ENCODE measurements at regions not wholly inside any gene's neighbourhood (a gene's known extent, or its start where the extent isn't known, plus 50 kb on each side); places are given as distances from the start of the nearest gene placed in this dataset.

DNA sequence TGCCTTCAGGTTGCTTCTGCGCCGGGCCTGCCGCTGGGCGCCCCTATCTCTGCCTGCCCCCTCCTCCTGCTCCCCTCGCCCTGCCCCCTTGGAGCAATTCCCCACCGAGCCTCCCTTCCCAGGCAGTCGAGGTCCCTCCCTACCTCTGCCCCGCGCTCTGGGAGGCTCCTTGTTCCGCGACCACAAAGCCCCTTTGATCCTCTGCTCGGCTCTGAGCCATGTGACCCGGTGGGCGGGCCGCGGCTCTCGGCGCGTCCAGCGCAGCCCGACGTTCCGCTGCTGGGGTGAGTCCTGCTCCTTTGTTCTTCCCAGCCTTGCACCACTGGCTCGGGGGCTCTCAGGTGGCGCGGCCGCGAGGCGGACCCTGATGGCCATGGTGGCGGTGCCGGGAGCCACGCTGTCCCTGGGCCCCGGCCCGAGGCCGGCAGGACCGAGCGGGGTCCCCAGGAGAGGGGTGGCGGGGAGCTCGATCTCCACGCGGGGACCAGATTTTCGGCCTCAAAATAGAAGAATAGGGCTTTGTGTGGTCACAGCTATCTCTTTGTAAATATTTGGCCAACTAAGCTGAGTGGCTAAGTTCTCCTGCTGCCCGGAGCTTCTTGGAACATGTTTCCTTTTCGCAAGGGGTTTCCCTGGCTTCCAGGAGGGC is 310.6 kb downstream of the SEC14L1 start (continued):
- TF ChIP-seq, protein P1, sequence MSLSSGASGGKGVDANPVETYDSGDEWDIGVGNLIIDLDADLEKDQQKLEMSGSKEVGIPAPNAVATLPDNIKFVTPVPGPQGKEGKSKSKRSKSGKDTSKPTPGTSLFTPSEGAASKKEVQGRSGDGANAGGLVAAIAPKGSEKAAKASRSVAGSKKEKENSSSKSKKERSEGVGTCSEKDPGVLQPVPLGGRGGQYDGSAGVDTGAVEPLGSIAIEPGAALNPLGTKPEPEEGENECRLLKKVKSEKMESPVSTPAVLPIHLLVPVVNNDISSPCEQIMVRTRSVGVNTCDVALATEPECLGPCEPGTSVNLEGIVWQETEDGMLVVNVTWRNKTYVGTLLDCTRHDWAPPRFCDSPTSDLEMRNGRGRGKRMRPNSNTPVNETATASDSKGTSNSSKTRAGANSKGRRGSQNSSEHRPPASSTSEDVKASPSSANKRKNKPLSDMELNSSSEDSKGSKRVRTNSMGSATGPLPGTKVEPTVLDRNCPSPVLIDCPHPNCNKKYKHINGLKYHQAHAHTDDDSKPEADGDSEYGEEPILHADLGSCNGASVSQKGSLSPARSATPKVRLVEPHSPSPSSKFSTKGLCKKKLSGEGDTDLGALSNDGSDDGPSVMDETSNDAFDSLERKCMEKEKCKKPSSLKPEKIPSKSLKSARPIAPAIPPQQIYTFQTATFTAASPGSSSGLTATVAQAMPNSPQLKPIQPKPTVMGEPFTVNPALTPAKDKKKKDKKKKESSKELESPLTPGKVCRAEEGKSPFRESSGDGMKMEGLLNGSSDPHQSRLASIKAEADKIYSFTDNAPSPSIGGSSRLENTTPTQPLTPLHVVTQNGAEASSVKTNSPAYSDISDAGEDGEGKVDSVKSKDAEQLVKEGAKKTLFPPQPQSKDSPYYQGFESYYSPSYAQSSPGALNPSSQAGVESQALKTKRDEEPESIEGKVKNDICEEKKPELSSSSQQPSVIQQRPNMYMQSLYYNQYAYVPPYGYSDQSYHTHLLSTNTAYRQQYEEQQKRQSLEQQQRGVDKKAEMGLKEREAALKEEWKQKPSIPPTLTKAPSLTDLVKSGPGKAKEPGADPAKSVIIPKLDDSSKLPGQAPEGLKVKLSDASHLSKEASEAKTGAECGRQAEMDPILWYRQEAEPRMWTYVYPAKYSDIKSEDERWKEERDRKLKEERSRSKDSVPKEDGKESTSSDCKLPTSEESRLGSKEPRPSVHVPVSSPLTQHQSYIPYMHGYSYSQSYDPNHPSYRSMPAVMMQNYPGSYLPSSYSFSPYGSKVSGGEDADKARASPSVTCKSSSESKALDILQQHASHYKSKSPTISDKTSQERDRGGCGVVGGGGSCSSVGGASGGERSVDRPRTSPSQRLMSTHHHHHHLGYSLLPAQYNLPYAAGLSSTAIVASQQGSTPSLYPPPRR (CRISPR knock-in tag; IDR thresholded peaks at IDR 0.05; ENCODE audit: borderline replicate concordance) = peak; percentile 78
- TF ChIP-seq, protein P2, sequence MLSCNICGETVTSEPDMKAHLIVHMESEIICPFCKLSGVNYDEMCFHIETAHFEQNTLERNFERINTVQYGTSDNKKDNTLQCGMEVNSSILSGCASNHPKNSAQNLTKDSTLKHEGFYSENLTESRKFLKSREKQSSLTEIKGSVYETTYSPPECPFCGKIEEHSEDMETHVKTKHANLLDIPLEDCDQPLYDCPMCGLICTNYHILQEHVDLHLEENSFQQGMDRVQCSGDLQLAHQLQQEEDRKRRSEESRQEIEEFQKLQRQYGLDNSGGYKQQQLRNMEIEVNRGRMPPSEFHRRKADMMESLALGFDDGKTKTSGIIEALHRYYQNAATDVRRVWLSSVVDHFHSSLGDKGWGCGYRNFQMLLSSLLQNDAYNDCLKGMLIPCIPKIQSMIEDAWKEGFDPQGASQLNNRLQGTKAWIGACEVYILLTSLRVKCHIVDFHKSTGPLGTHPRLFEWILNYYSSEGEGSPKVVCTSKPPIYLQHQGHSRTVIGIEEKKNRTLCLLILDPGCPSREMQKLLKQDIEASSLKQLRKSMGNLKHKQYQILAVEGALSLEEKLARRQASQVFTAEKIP (CRISPR knock-in tag; IDR thresholded peaks at IDR 0.05; ENCODE audit: borderline replicate concordance) = no peak
- TF ChIP-seq ZNF343 (CRISPR knock-in tag; IDR thresholded peaks at IDR 0.05) (peak; percentile 38; the same call in 1 of the 2 replicates), PHF5A (CRISPR knock-in tag; IDR thresholded peaks at IDR 0.05; ENCODE audit: low read depth, unreplicated experiment) (peak; percentile 65), NR2F1 (CRISPR knock-in tag; IDR thresholded peaks at IDR 0.05) (0 out of 4 replicates have a peak, but pooled peaks of 1 of the 2 experiments have one; percentile 27), POGZ (CRISPR knock-in tag; IDR thresholded peaks at IDR 0.05) (peak; percentile 47; the same call in 1 of the 2 replicates), ETV5 (CRISPR knock-in tag; IDR thresholded peaks at IDR 0.05; ENCODE audit: borderline replicate concordance) (peak; percentile 37; the same call in 1 of the 2 replicates), NAIF1 (CRISPR knock-in tag; IDR thresholded peaks at IDR 0.05; ENCODE audit: borderline replicate concordance) (peak; percentile 89; the same call in 1 of the 2 replicates), FOXJ3 (CRISPR knock-in tag; IDR thresholded peaks at IDR 0.05; ENCODE audit: borderline replicate concordance) (peak; percentile 56; the same call in 1 of the 2 replicates), ZNF569 (CRISPR knock-in tag; IDR thresholded peaks at IDR 0.05; ENCODE audit: borderline replicate concordance) (no peak), GFI1 (CRISPR knock-in tag; IDR thresholded peaks at IDR 0.05; ENCODE audit: borderline replicate concordance) (peak; percentile 91), ISX (CRISPR knock-in tag; conservative IDR thresholded peaks at IDR 0.05) (0 out of 2 replicates have a peak, but pooled peaks have one; percentile 80), RXRB (CRISPR knock-in tag; IDR thresholded peaks at IDR 0.05; ENCODE audit: borderline replicate concordance) (peak; percentile 77), ZNF724P (CRISPR knock-in tag; IDR thresholded peaks at IDR 0.05; ENCODE audit: borderline replicate concordance) (peak; percentile 92; the same call in 1 of the 2 replicates)
- TF ChIP-seq, protein P3, sequence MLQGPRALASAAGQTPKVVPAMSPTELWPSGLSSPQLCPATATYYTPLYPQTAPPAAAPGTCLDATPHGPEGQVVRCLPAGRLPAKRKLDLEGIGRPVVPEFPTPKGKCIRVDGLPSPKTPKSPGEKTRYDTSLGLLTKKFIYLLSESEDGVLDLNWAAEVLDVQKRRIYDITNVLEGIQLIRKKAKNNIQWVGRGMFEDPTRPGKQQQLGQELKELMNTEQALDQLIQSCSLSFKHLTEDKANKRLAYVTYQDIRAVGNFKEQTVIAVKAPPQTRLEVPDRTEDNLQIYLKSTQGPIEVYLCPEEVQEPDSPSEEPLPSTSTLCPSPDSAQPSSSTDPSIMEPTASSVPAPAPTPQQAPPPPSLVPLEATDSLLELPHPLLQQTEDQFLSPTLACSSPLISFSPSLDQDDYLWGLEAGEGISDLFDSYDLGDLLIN (CRISPR knock-in tag; IDR thresholded peaks at IDR 0.05; ENCODE audit: borderline replicate concordance) = peak; percentile 84; the same call in 1 of the 2 replicates
- TF ChIP-seq, protein P4, sequence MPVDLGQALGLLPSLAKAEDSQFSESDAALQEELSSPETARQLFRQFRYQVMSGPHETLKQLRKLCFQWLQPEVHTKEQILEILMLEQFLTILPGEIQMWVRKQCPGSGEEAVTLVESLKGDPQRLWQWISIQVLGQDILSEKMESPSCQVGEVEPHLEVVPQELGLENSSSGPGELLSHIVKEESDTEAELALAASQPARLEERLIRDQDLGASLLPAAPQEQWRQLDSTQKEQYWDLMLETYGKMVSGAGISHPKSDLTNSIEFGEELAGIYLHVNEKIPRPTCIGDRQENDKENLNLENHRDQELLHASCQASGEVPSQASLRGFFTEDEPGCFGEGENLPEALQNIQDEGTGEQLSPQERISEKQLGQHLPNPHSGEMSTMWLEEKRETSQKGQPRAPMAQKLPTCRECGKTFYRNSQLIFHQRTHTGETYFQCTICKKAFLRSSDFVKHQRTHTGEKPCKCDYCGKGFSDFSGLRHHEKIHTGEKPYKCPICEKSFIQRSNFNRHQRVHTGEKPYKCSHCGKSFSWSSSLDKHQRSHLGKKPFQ (CRISPR knock-in tag; IDR thresholded peaks at IDR 0.05; ENCODE audit: insufficient replicate concordance) = peak; percentile 49
- TF ChIP-seq, protein P5, sequence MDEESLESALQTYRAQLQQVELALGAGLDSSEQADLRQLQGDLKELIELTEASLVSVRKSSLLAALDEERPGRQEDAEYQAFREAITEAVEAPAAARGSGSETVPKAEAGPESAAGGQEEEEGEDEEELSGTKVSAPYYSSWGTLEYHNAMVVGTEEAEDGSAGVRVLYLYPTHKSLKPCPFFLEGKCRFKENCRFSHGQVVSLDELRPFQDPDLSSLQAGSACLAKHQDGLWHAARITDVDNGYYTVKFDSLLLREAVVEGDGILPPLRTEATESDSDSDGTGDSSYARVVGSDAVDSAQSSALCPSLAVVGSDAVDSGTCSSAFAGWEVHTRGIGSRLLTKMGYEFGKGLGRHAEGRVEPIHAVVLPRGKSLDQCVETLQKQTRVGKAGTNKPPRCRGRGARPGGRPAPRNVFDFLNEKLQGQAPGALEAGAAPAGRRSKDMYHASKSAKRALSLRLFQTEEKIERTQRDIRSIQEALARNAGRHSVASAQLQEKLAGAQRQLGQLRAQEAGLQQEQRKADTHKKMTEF (CRISPR knock-in tag; IDR thresholded peaks at IDR 0.05) = peak; percentile 96

Measured in HepG2 (cell line).